HEK293T (cell line): ENCODE measurements at regions not wholly inside any gene's neighbourhood (a gene's known extent, or its start where the extent isn't known, plus 50 kb on each side); places are given as distances from the start of the nearest gene placed in this dataset.

ENCODE experiments used
- CTCF ChIA-PET: fragments of 350-600 bp; formaldehyde crosslinking; extraction: SDS; loops from one replicate; lab custom pipeline; 2021; ENCODE audit warnings: antibody characterized with exemption, inconsistent platforms; lab: Yijun Ruan, JAX
- POLR2A ChIA-PET: fragments of 350-600 bp; formaldehyde crosslinking; extraction: SDS; loops from one replicate; lab custom pipeline; 2020; ENCODE audit warnings: antibody characterized with exemption, inconsistent platforms; lab: Yijun Ruan, JAX
- DNase-seq: peaks from one replicate; pipeline ENCODE4 v3.0.0; 2012; ENCODE audit warnings: mixed read lengths; ENCODE audit errors: extremely low spot score
- ARNT ChIP-seq: fragments of 450-650 bp; IDR thresholded peaks from 2 replicates; pipeline ENCODE4 v1.6.1; 2017; ENCODE audit warnings: mild to moderate bottlenecking
- BHLHE40 ChIP-seq: fragments of 450-650 bp; IDR thresholded peaks from 2 replicates; pipeline ENCODE4 v1.6.1; 2016; ENCODE audit warnings: mild to moderate bottlenecking, moderate library complexity, borderline replicate concordance
- CTBP1 ChIP-seq: fragments of 450-650 bp; IDR thresholded peaks from 2 replicates; pipeline ENCODE4 v1.6.1; 2016; ENCODE audit warnings: borderline replicate concordance
- ELF4 ChIP-seq: fragments of 450-650 bp; IDR thresholded peaks from 2 replicates; pipeline ENCODE4 v1.6.1; 2017; ENCODE audit warnings: antibody characterized with exemption
- FOXA1 ChIP-seq: fragments of 450-650 bp; IDR thresholded peaks from 2 replicates; pipeline ENCODE4 v1.6.1; 2016; ENCODE audit warnings: mild to moderate bottlenecking
- FOXK2 ChIP-seq: fragments of 450-650 bp; IDR thresholded peaks from 2 replicates; pipeline ENCODE4 v1.6.1; 2016; ENCODE audit warnings: mild to moderate bottlenecking
- FOXM1 ChIP-seq: fragments of 450-650 bp; IDR thresholded peaks from 2 replicates; pipeline ENCODE4 v1.6.1; 2017; ENCODE audit warnings: mild to moderate bottlenecking, borderline replicate concordance
- HDGF ChIP-seq: fragments of 450-650 bp; IDR thresholded peaks from 2 replicates; pipeline ENCODE4 v1.6.1; 2017; ENCODE audit warnings: antibody characterized with exemption, borderline replicate concordance
- L3MBTL2 ChIP-seq: fragments of 450-650 bp; conservative IDR thresholded peaks from 2 replicates; pipeline ENCODE4 v1.6.1; 2016; ENCODE audit warnings: mild to moderate bottlenecking
- LEF1 ChIP-seq: fragments of 450-650 bp; IDR thresholded peaks from 2 replicates; pipeline ENCODE4 v1.6.1; 2017; ENCODE audit warnings: mild to moderate bottlenecking, borderline replicate concordance
- NFRKB ChIP-seq: fragments of 450-650 bp; IDR thresholded peaks from 2 replicates; pipeline ENCODE4 v1.6.1; 2016; ENCODE audit warnings: mild to moderate bottlenecking, moderate library complexity
- SP1 ChIP-seq: fragments of 450-650 bp; IDR thresholded peaks from 2 replicates; pipeline ENCODE4 v1.6.1; 2017
- SUZ12 ChIP-seq: fragments of 450-650 bp; IDR thresholded peaks from 2 replicates; pipeline ENCODE4 v1.6.1; 2016; ENCODE audit warnings: mild to moderate bottlenecking
- TARDBP ChIP-seq: fragments of 450-650 bp; IDR thresholded peaks from 2 replicates; pipeline ENCODE4 v1.6.1; 2016
- ZNF384 ChIP-seq: fragments of 450-650 bp; IDR thresholded peaks from 2 replicates; pipeline ENCODE4 v1.6.1; 2016
- TF ChIP-seq, protein P1 (sequence below): fragments of 450-650 bp; IDR thresholded peaks from 2 replicates; pipeline ENCODE4 v1.6.1; 2016

DNA sequence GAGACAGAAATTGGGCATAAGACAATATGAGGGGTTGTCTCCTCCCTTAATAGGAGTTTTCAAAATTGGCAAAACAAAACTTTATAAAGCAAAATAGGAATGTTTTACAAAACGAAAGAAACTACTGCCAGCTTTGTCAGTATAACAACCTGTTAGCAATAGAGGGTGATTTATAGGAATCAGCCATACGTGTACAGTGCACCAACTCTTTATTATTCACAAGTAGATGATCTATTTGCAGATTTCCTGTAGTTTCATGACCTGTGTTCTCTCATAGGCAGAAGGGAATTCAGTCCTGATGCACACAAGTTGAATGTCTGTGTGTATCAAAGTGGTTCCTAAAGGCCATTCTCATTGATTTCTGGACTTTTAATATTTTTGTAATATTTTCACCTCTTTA is 116.3 kb downstream of the MFAP3L start:
- DNase-seq: no peak
- ChIA-PET CTCF (no interaction called here), POLR2A (interaction anchor here (1.6 kb wide), 1 partner anchor 116 kb away, joined by 5 read pairs; the partner anchor contains the start of gene MFAP3L)
- no peak for TF ChIP-seq L3MBTL2
- TF ChIP-seq, protein P1, sequence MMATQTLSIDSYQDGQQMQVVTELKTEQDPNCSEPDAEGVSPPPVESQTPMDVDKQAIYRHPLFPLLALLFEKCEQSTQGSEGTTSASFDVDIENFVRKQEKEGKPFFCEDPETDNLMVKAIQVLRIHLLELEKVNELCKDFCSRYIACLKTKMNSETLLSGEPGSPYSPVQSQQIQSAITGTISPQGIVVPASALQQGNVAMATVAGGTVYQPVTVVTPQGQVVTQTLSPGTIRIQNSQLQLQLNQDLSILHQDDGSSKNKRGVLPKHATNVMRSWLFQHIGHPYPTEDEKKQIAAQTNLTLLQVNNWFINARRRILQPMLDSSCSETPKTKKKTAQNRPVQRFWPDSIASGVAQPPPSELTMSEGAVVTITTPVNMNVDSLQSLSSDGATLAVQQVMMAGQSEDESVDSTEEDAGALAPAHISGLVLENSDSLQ: peak; percentile 40; the same call in 1 of the 2 replicates

DNA sequence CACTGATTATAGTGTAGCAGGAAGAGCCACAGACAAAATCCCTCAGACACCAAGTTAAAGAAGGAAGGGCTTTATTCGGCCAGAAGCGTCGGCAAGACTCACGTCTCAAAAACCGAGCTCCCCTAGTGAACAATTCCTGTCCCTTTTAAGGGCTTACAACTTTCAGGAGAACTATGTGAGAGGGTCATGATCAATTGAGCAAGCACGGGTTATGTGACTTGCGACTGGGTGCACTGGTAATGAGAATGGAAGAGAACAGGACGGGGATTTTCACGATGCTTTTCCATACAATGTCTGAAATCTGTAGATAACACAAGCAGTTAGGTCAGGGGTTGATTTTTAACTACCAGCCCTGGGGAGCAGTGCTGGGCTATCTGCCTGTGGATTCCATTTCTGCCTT is 116.7 kb downstream of the MFAP3L start:
- ChIA-PET POLR2A (interaction anchor here (1.6 kb wide), 1 partner anchor 116 kb away, joined by 5 read pairs; the partner anchor contains the start of gene MFAP3L), CTCF (no interaction called here)
- no peak for TF ChIP-seq NFRKB
- no peak for TF ChIP-seq SUZ12
- TF ChIP-seq ZNF384: no peak
- TF ChIP-seq FOXK2: no peak
- TF ChIP-seq LEF1: no peak
- no peak for TF ChIP-seq BHLHE40
- TF ChIP-seq FOXA1: no peak
- no peak for TF ChIP-seq SP1
- no peak for TF ChIP-seq L3MBTL2
- no peak for TF ChIP-seq ARNT
- no peak for TF ChIP-seq FOXM1
- TF ChIP-seq, protein P1: no peak
- no peak for TF ChIP-seq HDGF
- DNase-seq: no peak

DNA sequence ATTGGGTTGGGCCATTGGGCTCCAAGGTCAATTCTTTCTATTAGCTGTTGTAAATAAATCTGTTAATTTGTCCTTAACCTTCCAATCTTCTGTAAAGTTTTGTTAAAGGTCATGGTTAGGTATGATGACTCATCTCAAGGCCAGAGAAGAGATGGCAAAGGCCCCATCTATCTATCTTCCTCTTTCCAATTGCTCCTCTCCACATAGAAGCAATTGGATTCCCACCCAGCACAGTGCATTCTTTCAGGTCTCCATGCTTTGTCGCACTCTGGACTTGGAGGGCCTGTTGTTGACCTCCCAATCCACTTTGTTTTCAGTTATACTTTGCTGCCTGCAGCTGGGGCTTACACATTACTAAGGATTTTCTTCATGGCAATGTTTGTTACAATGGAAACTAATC is 118.5 kb downstream of the MFAP3L start:
- no peak for DNase-seq
- POLR2A ChIA-PET: no interaction called here
- TF ChIP-seq TARDBP: no peak
- no peak for TF ChIP-seq L3MBTL2
- CTCF ChIA-PET: interaction anchor here (0.6 to 1.7 kb wide), 2 partner anchors 46 to 140 kb away, joined by 4 to 8 read pairs; no protein-coding TSS in a partner anchor

DNA sequence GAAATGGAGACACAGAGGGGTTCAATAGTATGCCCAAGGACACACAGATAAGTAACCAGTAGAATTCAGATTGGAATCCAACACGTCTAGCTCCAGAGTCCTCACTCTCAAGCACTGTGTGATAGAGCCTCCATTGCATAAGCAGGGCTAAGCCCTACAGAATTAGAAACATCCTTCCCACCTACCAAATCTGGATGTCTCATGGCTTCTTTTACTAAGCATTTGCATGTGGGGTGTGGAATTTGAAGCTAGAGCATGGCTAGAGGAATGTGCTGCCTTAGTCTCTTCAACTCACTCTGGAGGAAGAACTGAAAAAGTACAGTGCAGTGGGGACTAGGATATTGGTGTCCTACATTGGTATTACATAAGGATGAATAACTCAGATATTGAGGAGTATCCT is 119.4 kb downstream of the MFAP3L start:
- ChIA-PET CTCF (no interaction called here), POLR2A (no interaction called here)
- DNase-seq: no peak
- no peak for TF ChIP-seq ELF4
- TF ChIP-seq SUZ12: no peak
- no peak for TF ChIP-seq ARNT
- no peak for TF ChIP-seq TARDBP
- TF ChIP-seq BHLHE40: no peak
- no peak for TF ChIP-seq FOXM1
- TF ChIP-seq, protein P1: no peak
- TF ChIP-seq LEF1: no peak
- no peak for TF ChIP-seq ZNF384
- TF ChIP-seq FOXK2: no peak
- TF ChIP-seq NFRKB: no peak
- TF ChIP-seq CTBP1: no peak
- no peak for TF ChIP-seq FOXA1
- TF ChIP-seq SP1: no peak

DNA sequence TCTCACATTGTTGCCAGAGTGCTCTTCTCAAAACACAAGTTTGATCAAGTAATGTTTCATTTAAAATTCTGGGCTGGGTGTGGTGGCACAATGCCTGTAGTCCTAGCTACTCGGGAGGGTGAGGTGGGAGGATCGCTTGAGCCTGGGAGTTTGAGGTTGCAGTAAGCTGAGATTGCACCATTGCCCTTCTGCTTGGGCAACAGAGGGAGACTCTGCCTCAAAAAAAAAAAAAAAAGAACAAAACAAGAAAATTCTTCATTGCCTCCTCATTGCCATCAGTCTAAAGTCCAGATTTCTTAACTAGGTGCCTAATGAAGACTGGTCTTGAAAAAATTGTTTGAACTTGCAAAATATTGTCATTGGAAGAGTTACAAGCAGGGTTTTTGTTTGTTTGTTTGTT is 120.1 kb downstream of the MFAP3L start:
- DNase-seq: no peak
- CTCF ChIA-PET: no interaction called here
- POLR2A ChIA-PET: no interaction called here
- TF ChIP-seq FOXA1: no peak
- no peak for TF ChIP-seq ZNF384
- TF ChIP-seq HDGF: no peak
- TF ChIP-seq BHLHE40: no peak
- TF ChIP-seq ELF4: no peak
- TF ChIP-seq, protein P1: no peak
- TF ChIP-seq SUZ12: no peak
- TF ChIP-seq NFRKB: no peak
- no peak for TF ChIP-seq L3MBTL2
- no peak for TF ChIP-seq TARDBP
- TF ChIP-seq FOXM1: no peak
- no peak for TF ChIP-seq LEF1

DNA sequence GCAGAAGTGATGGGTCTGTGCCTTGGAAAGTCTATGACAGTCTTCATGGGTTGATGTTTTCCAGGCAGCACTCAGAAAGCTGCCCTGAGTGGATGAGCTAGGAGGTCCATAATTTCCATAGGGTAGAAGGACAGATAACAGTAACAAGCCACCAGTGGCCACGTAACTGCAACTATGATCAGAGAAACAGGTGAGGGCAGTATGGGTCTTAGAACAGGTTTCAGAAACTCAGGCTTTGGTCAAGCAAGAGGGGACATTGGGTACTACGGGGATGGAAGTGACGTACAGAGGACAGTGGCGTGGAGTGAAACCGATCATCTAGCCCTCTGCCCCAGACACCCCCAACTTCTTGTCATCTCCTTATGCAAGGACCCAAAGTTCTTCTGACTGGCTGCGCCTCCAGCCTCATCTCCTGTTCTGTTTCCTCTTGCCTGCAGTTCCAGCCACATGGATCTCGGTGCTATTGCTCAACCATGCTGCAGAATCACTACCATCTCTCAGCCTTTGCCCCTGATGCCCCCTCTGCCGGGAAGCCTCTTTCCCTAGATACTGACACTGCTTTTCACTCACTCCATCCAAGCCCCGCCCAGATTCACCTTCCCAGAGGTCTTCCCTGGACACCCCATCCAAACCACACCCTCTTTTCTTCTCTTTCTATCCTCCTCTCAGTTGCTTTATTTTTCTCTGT is 123.4 kb downstream of the MFAP3L start:
- TF ChIP-seq ELF4: no peak
- no peak for TF ChIP-seq SUZ12
- DNase-seq: no peak

More for the DNA sequence above, 123.4 kb downstream of the MFAP3L start:
- POLR2A ChIA-PET: no interaction called here
- CTCF ChIA-PET: no interaction called here
